HPDE6-E6E7 (cell line): ENCODE measurements at regions not wholly inside any gene's neighbourhood (a gene's known extent, or its start where the extent isn't known, plus 50 kb on each side); places are given as distances from the start of the nearest gene placed in this dataset.
"Not testable (repeated sequence)": the region's sequence is repeated elsewhere in the genome, so short reads cannot be mapped to it uniquely, and the experiment has no call there.

Experiments used
- DNase-seq: peaks from one replicate; pipeline ENCODE4 v3.0.0; 2011; ENCODE audit warnings: missing footprints; ENCODE audit errors: extremely low spot score

DNA sequence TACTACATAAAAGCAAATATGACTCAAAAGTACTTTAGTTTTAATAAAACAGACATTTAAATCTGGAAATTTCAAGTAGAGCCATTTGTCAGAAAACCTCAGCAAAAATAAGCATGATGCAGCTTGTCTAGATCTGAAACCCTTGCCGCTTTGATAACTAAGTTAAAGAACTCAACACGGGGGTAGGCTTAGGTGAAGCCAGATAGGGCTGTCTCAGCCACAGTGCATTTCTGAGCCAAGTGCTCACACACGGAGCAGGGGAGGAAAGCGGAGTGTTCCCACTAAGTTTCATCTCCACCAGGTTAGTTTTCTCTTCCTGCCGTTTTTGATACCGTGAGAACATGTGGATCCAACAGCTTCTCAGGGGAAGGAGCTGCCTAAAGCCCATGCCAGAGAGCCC lies 303.5 kb downstream of the BCL2L11 start:
- DNase-seq = not testable (repeated sequence)

DNA sequence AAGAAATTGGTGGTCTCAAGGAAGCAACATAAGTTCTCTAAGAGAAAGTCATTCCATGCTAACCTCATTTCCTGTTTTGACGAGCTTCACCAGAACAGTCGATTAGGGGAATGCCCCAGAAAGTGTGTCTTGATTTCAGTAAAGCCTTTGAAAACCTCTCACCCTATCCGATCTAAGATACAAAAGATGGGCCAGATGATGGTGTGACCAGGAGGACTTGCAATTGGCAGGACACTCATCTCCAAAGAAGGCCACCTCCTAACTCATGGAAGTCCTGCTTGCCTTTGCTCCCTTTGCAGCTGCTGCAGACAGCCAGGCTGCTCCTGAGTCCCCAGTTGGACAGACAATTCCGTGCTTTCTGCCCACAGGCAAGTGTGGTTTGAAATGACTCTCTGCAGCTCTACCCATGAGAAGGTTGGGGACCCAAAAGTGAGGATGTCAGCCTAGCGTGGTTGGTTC lies 304.2 kb downstream of the BCL2L11 start:
- DNase-seq = not testable (repeated sequence)

DNA sequence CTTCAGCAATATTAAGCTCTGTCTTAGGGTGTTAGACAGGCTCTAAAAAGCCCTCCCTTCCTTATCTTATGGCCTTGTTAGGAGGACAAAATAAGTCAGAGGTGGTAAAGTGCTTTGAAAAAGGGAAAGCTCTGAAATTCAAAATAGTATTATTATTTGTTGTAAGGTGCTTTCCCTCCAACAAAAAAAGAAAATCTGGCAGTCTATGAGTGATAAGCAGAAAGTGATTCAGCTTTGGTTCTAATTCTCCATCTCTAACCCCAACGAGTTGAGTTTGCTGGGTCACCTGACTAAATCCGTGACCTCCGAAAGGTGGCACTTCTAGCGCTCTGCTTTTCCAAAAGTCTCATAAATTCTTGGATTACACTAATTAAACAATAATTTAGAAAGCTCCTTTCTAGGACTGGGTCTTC lies 305.1 kb downstream of the BCL2L11 start:
- DNase-seq = not testable (repeated sequence)

DNA sequence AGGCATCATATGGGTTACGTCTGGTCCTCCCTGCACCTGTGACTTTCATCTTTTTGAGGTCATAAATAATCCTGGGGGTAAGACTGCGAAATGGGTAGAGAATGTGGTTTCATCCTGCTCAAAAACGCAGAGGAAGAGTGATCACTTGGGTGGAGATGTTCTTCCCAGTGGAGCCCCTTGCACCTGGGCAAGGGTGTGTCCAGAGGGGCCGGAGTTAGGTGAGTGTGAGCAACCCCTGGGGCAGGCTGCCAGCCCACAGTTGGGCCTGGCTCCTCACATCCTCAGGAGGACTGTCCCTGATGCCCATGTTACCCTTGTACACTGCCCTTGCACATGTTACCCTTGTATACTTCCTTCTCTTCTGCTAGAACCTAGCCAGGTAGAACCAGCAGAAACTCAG lies 306.6 kb downstream of the BCL2L11 start:
- DNase-seq = not testable (repeated sequence)

DNA sequence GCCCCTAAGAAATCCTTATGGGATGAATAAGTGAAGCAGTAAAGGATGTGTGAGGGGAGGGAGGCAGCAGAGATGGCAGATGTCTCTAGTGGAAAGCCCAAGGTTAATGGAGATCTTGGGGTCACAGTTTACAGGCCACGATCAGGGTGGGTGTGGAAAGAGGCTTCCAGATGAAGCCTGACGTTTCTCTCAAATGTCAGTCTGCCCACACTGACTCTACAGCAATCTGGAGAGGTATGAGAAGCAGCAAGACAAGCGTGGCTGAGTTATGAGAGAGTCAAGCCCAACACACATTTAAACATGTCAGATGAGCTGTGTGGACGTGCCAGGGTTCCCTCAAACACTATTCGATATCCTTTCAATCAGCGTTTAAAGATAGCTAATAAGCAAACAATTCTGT lies 308.2 kb downstream of the BCL2L11 start:
- DNase-seq = not testable (repeated sequence)

DNA sequence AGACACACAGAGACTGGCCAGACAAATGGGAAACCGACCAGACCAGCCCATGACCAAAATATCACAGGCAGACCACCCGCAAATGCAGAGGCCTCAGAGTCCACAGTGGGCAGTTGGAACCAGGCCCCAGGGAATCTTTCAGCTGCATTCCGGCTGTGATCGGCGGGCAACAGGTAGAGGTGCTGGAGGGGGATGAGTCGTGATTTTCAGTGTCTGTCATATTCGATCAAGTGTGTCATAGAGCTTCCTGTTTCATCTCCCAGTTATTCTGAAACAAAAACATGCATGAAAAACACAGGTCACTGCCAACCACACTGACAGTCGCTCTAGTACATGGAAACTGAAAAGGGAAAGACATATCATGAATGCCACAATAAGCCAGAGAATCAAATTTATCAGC lies 308.6 kb downstream of the BCL2L11 start:
- not testable (repeated sequence) for DNase-seq

DNA sequence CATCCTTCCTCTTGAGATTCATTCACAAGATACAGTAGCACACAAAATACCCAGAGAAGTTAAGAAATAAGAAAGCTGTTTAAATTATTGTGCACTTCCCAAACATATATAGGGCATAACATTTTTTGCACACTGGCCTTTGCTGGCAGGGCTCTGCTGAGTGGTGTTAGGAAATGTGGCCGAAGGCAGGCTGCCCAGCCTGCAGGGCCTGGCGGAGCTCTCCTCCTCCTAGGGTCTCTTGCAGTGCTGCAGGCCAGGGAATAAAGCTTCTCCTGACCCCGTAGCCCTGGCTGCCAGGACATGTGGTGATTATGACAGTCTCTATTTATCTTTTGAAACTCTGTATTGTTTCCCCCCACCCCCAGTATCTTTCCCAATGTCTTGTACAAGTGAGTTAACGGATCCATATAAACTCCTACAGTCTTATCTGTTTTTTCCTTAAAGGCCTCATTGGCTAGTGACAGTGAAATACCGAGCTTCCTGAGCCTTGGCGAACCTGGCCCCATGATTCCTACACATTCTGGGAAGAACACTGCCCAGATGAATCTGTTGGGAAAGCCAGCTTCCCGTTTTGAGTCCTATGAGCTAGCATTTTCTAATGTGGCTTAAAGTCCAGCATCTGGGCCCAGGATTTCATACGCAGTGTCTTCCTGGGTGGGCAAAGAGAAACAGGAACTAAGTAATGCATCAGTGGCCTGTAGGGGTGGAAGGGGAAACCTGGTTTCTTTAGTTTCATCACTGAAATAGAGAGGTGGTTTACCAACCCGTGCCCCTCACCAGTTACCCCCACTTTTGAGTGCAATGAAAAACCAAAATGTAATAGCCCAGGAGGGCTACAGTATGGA lies 310.3 kb downstream of the BCL2L11 start:
- not testable (repeated sequence) for DNase-seq

DNA sequence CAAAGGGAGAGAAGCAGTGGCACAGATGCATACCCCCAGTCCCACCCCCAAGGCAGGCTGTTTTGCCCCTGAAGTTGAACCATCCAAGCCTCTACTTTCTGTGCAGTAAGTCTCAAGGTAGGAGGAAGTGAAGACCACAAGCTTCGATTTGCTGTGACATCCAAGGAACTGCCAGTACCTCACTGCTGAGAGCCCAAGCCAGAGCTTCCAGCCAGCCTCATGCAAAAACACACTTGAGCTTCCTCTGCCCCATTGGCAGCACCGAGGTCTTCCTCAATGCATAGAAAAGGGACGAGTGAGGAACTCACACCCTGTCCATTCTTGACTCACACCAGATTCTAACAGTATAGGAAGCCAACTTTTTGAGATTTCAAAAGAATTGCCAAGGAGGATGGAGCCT lies 311.7 kb downstream of the BCL2L11 start:
- not testable (repeated sequence) for DNase-seq

DNA sequence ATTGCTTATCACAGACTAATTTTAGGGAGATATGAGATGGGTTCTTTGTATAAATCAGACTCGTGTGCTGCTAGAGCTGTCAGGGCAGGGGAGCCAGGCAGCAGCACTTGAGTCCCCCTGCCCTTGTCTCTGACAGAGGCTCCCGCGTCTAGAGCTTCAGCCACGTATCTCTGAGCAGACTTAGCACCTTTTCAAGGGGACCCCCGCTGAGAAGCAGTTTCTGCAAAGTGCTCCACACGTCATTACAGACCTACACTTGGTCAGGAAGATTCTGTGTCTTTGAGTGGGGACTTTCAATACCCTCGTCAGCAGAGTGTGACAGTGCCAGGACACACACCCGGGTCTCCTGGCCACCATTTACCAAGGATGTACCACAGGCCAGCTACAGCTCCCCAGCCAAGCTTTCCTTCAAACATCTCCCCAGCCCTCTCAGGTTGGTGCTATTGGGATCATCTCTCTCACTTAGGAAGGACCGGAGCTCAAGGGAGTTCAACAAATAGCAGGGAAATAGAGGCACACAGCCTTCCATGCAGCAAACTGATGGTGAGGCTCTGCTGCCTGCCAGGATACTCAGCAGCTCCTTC lies 312.3 kb downstream of the BCL2L11 start:
- DNase-seq = not testable (repeated sequence)

DNA sequence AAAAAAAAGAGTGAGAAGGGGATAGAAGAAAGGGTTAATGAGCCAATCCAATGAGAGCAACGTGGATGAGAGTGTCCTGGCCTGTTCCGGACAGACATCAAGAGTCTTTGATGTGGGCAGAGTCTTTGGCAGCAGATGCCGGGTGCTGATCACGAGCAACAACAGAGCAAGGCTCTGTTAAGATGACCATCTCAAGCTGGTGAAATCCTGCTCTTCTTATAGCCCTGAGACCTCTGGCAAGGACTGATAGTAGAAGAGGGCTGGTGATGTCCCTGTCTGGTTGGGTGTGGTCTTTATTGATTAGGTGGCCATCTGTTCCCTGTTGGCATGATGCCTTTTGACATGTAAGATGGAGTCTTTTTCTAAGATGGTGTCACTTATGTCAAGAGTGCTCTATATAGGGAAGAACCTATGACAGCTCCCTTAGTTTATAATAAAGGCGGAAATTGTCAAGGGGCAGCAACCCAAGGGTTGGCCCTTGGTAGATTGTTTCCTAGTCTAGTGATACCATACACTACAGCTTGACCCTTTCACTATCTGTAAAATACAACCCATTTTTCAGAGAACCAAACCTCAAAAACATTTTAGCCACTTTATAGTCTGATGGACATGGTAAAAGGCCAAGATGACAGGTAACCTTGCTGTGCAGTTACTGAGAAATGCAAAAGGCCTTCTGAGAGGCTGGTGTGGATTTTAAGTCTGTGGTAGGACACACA lies 313.3 kb downstream of the BCL2L11 start:
- DNase-seq = not testable (repeated sequence)

DNA sequence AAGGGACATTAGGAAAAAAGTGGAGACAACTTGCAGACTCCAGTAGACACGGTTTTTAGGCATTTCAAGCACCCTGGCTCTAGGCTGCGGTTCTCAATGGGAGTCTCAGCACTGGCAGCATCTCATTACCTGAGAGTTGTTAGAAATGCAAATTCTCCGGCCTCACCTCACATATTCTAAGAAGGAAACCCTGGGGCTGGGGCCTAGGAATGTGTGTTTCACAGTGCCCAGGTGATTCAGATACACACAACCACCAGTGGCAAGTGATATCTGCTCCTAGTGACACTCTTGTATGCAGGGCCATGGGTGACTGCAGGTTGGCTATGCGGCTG lies 313.9 kb downstream of the BCL2L11 start:
- not testable (repeated sequence) for DNase-seq

DNA sequence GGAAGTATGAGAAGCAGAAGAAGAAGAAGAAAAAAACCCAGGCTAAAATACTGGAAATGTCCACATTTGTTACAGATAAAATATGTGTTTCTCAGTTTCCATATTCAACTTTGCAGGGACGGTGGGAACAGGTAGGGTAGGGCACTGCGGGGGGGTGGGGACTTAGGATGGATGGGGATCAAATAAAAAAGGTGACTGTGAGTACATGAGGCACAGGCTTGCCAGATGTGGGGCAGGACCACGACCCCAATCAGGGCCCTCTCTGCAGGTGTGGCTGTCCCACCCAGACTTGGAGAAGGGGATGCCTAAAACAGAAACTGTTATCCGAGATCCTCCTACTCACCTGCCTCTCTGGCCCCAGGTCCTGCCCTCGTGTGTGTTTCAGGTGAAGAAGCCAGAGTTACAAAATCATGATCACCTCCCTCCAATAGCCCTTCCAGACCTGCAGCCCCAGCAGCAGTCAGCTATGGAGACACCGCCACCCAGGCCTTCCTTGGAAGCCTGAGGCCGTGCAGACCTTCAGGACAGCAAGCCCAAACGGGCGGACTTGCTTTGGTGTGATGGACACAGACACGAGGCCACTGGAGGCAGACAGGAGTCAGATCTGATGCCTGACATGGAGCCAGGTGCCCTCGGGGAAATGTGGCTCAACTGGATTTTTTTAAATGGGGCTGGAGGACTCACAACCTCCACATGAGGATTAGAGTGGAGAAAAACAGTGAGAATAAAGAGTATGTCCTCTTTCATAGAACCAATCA lies 315.0 kb downstream of the BCL2L11 start:
- DNase-seq = not testable (repeated sequence)

DNA sequence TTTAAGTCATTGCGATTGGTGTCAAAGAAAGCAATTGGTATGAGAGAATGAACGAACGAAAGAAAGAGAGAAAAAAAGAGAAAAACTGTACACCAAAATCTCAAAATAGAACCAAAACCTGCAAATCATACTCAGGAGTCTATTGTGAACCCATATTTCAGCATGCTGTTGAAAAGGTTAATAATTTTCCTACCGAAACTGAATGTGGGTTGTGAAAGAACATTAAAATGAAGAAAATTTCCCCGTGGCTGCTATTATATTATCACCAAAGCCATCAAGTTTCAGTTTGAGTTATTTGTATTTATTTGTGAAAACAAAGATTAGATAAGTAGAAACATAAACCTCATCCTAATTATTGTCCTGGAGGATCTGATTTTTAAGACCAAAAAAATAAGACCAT lies 315.7 kb downstream of the BCL2L11 start:
- DNase-seq = not testable (repeated sequence)

DNA sequence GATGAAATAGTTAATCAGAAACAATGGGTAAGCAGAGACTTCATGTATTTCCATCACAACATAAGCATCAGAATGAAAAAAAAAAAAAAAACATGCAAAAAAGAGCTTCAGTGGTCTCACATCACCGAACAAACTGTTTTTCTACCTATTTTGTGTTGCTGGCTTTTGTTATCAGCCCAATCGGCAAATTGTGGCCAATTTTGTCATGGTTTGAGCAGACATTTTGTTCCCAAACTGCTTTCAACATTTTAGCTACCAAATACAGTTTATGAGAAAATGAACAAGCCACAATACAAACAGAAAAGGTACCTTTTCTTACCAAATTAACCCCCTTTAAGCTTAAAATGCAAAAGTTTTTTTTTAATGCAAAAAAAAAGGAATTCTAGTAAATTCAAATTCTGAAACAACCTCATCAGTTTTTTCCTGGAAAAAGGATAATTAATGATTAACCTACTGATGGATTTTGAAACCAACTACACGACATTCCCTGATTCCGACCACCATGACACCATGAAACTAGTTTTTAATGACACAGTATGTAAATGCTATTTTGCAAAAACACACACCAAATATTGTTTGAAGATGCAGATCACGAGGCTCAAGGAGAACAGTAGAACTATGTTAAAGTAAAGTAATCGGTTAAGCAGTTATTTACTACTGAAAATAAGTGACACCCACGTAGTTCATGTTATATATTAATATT lies 316.7 kb downstream of the BCL2L11 start:
- not testable (repeated sequence) for DNase-seq

DNA sequence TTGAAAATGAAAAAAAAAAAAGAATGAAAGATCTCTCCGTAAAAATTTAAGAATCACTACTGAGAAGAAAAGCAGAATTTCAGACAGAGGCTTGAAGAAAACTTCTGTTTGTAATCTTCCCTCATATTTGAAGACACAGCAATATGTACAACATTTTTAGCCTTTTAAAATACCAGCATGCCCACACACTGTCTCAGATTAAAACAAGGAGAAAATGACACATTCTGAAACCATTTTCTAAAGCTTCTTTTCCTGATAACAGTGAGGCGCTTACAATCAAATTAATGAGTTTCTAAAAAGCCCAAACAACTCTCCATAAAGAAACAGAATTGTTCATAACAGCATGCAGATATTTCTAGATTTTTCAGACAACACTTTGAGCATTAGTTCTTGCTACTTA lies 317.4 kb downstream of the BCL2L11 start:
- not testable (repeated sequence) for DNase-seq

DNA sequence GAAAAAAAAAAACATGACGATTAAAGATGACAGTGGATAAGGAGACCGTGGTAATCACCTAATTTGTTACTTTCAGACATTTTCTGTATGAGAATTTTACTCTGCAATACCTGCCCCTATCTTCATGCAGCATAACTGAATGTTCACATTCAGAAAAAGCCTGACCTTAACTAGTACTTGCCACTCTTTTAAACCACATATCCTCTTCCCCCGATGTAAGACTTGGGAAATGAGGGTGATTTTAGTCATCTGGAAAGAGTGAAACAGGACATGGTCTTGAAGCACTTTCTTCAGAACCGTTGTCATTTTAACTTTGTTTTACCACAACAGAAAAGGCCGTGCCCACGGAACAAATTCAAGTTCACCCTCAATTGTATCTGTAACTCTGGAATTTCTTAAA lies 318.5 kb downstream of the BCL2L11 start:
- DNase-seq = not testable (repeated sequence)

DNA sequence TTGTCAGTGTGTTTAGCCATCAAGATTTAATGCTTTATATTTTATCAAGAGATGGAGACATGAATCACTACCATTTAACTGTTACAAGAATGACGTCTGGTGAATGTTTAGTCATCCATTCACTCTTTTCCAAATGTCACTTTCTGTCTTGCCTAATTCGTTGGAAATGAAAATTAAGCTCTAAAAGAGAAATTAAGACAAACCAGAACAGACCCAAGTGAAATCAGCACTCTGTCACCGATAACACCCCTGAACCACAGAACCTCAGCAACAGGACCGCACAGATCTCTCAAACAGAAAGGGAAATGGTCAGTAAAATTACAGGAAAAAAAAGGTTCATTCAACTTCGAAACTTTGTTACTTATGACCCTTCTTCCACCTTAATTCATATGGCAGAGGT lies 320.9 kb downstream of the BCL2L11 start:
- DNase-seq = not testable (repeated sequence)

DNA sequence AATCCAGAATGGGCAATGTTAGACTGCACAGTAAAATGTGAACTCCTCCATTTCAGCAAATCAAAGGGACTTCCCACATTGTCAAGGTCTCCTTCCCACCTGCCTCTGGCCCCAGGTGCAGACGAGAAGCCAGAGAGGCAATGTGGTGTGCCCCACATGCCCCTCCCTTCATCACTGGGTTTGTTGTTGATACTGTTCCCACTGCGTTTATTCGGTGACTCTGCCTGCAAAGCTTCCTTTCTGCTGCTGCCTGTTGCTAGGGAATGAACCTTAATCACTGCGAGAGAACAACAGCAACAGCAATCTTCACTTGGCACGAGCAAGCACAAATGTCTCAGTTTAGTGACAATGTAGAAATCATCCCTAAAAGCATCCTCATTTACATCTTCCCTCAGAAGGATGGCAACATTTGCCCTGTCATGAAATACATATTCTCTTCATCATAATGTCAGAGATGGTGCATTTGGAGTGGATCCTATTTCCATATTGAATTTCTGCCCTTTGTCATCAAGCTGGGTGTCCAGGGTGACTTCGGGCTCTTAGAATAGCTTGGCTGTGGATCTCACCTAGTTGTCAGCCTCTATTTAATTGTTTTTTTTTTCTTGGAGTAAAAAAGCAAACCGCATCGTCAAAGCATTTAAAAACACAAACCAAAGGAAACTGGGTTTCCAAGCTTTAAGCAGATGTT lies 322.2 kb downstream of the BCL2L11 start:
- not testable (repeated sequence) for DNase-seq

DNA sequence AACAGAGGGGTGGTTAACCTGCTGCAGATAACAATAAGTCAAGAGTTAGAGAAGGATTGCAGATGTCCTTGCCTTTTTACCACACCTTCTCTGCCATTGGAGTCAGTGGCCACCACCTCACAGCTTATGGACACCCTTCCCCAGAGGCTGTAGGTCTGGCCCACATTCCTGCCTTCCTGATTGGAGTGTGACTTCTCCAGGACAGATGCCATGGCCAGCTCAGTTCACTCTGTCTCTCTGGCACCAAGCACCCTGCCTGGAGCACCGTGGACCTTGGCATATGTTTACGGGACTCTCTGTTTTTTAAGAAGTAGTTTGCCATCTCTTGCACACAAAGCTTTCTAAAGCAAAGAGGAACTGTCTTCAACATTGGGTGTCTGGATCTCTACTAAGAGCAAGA lies 323.8 kb downstream of the BCL2L11 start:
- DNase-seq = not testable (repeated sequence)

DNA sequence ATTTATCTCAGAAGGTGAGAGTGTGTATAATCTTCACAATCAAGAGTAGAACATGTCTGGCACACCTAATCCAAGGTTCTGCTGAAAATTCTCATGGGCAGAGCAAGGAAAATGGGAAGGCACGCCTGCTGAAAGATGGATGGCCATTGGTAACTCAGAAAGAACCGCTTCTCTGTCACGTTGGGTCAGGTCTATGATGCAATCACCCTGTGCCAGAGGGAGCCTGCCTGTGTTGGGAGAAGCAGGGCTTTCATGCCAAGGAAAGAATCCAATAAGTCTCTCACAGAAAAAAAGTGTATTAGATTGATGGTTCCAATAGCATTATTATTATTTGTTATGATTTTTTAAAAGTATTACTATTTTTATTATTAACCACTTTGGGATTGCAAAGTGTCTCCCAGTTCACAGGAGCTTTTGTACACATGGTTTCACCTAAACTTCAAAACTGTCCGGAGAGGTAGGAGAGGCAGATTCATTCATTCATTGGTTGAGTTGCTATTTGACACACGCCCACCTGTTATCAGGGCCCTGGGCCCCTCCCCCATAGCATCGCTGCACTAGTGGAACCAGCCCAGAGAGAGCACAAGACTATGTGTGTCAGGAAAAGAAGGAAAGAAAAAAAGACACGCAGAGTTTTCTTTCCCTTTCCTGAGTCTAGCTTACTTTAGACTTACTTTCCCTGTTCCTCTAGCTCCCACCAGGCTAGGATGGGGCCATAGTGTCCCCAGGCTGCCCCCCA lies 324.6 kb downstream of the BCL2L11 start:
- not testable (repeated sequence) for DNase-seq
